HFFc6 (cell line): ENCODE measurements at regions not wholly inside any gene's neighbourhood (a gene's known extent, or its start where the extent isn't known, plus 50 kb on each side); places are given as distances from the start of the nearest gene placed in this dataset.

Experiments used
- DNase-seq: peaks from one replicate; pipeline ENCODE4 v3.0.0-alpha.2; 2018
- H3K27ac Mint-ChIP-seq: 2 replicates; pipeline ENCODE4 v1.8.0; 2020; ENCODE audit warnings: mild to moderate bottlenecking, mixed read lengths
- H3K27me3 Mint-ChIP-seq: 2 replicates; pipeline ENCODE4 v1.8.0; 2021; ENCODE audit warnings: mild to moderate bottlenecking, moderate library complexity, mixed read lengths; ENCODE audit not compliant: insufficient read depth
- H3K36me3 Mint-ChIP-seq: 2 replicates; pipeline ENCODE4 v1.8.0; 2021; ENCODE audit warnings: low read depth, mixed read lengths
- H3K4me1 Mint-ChIP-seq: 2 replicates; pipeline ENCODE4 v1.8.0; 2020; ENCODE audit warnings: low read depth, mixed read lengths
- H3K4me3 Mint-ChIP-seq: 2 replicates; pipeline ENCODE4 v1.8.0; 2020; ENCODE audit warnings: mild to moderate bottlenecking, moderate library complexity, mixed read lengths
- H3K9me3 Mint-ChIP-seq: 2 replicates; pipeline ENCODE4 v1.8.0; 2020; ENCODE audit warnings: mild to moderate bottlenecking, mixed read lengths
- CTCF ChIP-seq: fragments of 200-600 bp; sonication (generic); IDR thresholded peaks from 2 replicates; pipeline ENCODE4 v1.5.0; 2021; ENCODE audit warnings: antibody characterized with exemption, mild to moderate bottlenecking

- TF ChIP-seq CTCF = no peak
- no peak for DNase-seq
- Mint-ChIP-seq H3K36me3 (no peaks in the 10 kb centered on the region), H3K4me1 (no peaks in the 10 kb centered on the region), H3K9me3 (no peaks in the 10 kb centered on the region), H3K27me3 (peaks cover 27% of the 10 kb centered on the region), H3K27ac (no peak overlapping the region), H3K4me3 (no peak overlapping the region)
Observed at GRCh38 chr11:11691296-11692151, 69.7 kb upstream of the GALNT18 start.

- peaks cover 19% of the 10 kb centered on the region for H3K27me3 Mint-ChIP-seq
Observed at GRCh38 chr11:11681536-11681935, 59.7 kb upstream of the GALNT18 start.

GRCh38 chr11:11677672-11678356 lies 56.0 kb upstream of the GALNT18 start:
- H3K4me1 Mint-ChIP-seq = no peaks in the 10 kb centered on the region
- DNase-seq = no peak
- no peaks in the 10 kb centered on the region for H3K36me3 Mint-ChIP-seq
- peaks cover 33% of the 10 kb centered on the region for H3K27me3 Mint-ChIP-seq
- no peak overlapping the region for H3K27ac Mint-ChIP-seq
- H3K4me3 Mint-ChIP-seq = no peak overlapping the region
- no peak for TF ChIP-seq CTCF
- no peaks in the 10 kb centered on the region for H3K9me3 Mint-ChIP-seq

More at GRCh38 chr11:11681536-11681935, 59.7 kb upstream of the GALNT18 start:
- Mint-ChIP-seq H3K4me1 (no peaks in the 10 kb centered on the region), H3K36me3 (no peaks in the 10 kb centered on the region), H3K4me3 (no peak overlapping the region), H3K27ac (no peak overlapping the region), H3K9me3 (no peaks in the 10 kb centered on the region)
- DNase-seq = no peak
- TF ChIP-seq CTCF = no peak

GRCh38 chr11:11675671-11676181 lies 53.9 kb upstream of the GALNT18 start:
- Mint-ChIP-seq H3K4me1 (no peaks in the 10 kb centered on the region), H3K27me3 (peaks cover 40% of the 10 kb centered on the region), H3K9me3 (no peaks in the 10 kb centered on the region), H3K36me3 (no peaks in the 10 kb centered on the region), H3K27ac (no peak overlapping the region), H3K4me3 (no peak overlapping the region)
- DNase-seq = no peak
- no peak for TF ChIP-seq CTCF

GRCh38 chr11:11672789-11673188 lies 51.0 kb upstream of the GALNT18 start:
- H3K4me1 Mint-ChIP-seq = 0 out of 2 replicates have a peak, but pooled peaks cover 7% of the 10 kb centered on the region
- no peak for DNase-seq
- no peak overlapping the region for H3K27ac Mint-ChIP-seq
- H3K27me3 Mint-ChIP-seq = peaks cover 37% of the 10 kb centered on the region
- H3K36me3 Mint-ChIP-seq = no peaks in the 10 kb centered on the region
- H3K9me3 Mint-ChIP-seq = no peaks in the 10 kb centered on the region
- TF ChIP-seq CTCF = no peak
- H3K4me3 Mint-ChIP-seq = no peak overlapping the region
